ENCODE measurements at regions not wholly inside any gene's neighbourhood (a gene's known extent, or its start where the extent isn't known, plus 50 kb on each side); places are given as distances from the start of the nearest gene placed in this dataset.

DNA sequence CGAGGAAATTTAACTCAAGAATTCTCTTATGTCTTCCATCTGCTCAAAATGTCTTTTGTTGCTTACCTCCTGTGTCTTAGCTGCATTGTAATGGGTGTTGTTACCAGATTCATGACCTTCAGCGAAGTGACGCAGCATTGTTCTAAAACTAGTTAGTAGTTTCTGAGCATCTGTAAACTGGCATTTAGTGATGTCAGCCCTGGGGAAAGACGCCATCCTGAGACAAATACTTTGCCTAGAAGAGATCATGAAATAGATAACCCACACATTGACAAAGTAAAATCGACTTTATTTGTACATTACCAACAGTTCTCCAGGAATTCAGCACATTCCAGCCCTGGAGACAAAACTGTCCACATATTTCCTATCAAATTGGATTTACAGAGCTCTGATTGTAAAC lies 87.8 kb downstream of the GPAM start:
- Histone ChIP-seq H3K27ac (no peak overlapping the region), H3K36me3 (no peaks in the 10 kb centered on the region), H3K9me3 (peaks cover 0 to 5% (median 0%) of the 10 kb centered on the region in 8 donors), H3K4me1 (no peaks in the 10 kb centered on the region), H3K27me3 (replicated peaks in 1 of 7) (peaks cover 0 to 3% (median 0%) of the 10 kb centered on the region in 7 donors), H3K4me3 (no peak overlapping the region)
- intact Hi-C loops (cut with DNase I; ENCODE audit: low total_unique reads): no loop called here
- TF ChIP-seq, protein P1, sequence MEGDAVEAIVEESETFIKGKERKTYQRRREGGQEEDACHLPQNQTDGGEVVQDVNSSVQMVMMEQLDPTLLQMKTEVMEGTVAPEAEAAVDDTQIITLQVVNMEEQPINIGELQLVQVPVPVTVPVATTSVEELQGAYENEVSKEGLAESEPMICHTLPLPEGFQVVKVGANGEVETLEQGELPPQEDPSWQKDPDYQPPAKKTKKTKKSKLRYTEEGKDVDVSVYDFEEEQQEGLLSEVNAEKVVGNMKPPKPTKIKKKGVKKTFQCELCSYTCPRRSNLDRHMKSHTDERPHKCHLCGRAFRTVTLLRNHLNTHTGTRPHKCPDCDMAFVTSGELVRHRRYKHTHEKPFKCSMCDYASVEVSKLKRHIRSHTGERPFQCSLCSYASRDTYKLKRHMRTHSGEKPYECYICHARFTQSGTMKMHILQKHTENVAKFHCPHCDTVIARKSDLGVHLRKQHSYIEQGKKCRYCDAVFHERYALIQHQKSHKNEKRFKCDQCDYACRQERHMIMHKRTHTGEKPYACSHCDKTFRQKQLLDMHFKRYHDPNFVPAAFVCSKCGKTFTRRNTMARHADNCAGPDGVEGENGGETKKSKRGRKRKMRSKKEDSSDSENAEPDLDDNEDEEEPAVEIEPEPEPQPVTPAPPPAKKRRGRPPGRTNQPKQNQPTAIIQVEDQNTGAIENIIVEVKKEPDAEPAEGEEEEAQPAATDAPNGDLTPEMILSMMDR (IDR thresholded peaks at IDR 0.05 in 8 of 11, conservative IDR thresholded peaks at IDR 0.05 in 3 of 11): no peak
- WGBS, 5 donors: 75 to 86% (median 76%) methylated on average over 5 of the region's 5 CpGs
- DNase-seq: no peak

DNA sequence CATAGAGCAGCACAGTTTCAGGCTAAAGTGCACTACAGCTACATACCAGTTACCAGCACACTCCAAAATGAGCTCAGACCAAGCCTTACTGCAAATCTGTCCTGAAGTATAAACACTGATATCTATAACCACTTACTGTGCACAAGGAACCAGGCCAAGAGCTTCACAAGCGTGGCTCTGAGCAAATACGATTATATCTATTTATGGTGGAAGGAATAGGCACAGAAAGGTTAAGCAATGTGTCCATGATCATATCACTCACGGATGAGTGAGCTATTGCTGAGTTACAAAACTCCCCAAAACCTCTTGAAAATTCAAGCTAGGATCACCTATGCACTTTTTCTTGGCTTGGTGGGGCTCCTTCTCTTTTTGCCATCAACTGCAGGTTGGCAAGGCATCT lies 84.9 kb downstream of the GPAM start:
- no peak overlapping the region for H3K27ac ChIP-seq
- H3K4me3 ChIP-seq: no peak overlapping the region
- no peak for DNase-seq
- TF ChIP-seq POLR2AphosphoS5 (IDR thresholded peaks at IDR 0.05): no peak
- TF ChIP-seq, protein P1 (IDR thresholded peaks at IDR 0.05 in 8 of 11, conservative IDR thresholded peaks at IDR 0.05 in 3 of 11): no peak
- no peak for TF ChIP-seq POLR2A (IDR thresholded peaks at IDR 0.05)
- H3K9me3 ChIP-seq: peaks cover 0 to 5% (median 0%) of the 10 kb centered on the region in 8 donors
- 67 to 98% (median 86%) methylated on average over 2 to 3 of the region's 3 CpGs for WGBS, 5 donors
- H3K36me3 ChIP-seq: no peaks in the 10 kb centered on the region
- H3K4me1 ChIP-seq: no peaks in the 10 kb centered on the region
- intact Hi-C loops (cut with DNase I; ENCODE audit: low total_unique reads): no loop called here
- H3K27me3 ChIP-seq (replicated peaks in 1 of 7): peaks cover 0 to 5% (median 0%) of the 10 kb centered on the region in 7 donors

All from spleen (tissue), 11 donors.